HG03060 (cell line): ENCODE measurements at regions not wholly inside any gene's neighbourhood (a gene's known extent, or its start where the extent isn't known, plus 50 kb on each side); places are given as distances from the start of the nearest gene placed in this dataset.
"Not testable (repeated sequence)": the region's sequence is repeated elsewhere in the genome, so short reads cannot be mapped to it uniquely, and the experiment has no call there.

Source experiments
- ATAC-seq: cut with Tn5 transposase; IDR thresholded peaks from one replicate; pipeline ENCODE4 v1.9.1; 2021; ENCODE audit warnings: low read depth, moderate number of reproducible peaks; ENCODE audit not compliant: unreplicated experiment

GRCh38 chr10:28434063-28434462 lies 98.9 kb upstream of the WAC start:
- ATAC-seq = no peak

- no peak for ATAC-seq
These were observed 90.5 kb upstream of the WAC start for GRCh38 chr10:28442403-28442802.

GRCh38 chr10:28444031-28444430 lies 88.9 kb upstream of the WAC start:
- ATAC-seq = no peak

GRCh38 chr10:28445516-28445915 lies 87.4 kb upstream of the WAC start:
- ATAC-seq = no peak

- no peak for ATAC-seq
These were observed 83.5 kb upstream of the WAC start for GRCh38 chr10:28449382-28449781.

GRCh38 chr10:28449926-28450325 lies 83.0 kb upstream of the WAC start:
- no peak for ATAC-seq

- no peak for ATAC-seq
These were observed 79.0 kb upstream of the WAC start for GRCh38 chr10:28453926-28454325.

GRCh38 chr10:28457110-28457509 lies 75.8 kb upstream of the WAC start:
- ATAC-seq = no peak

- ATAC-seq = not testable (repeated sequence)
These were observed 75.0 kb upstream of the WAC start for GRCh38 chr10:28457873-28458272.

- ATAC-seq = no peak
These were observed 73.3 kb upstream of the WAC start for GRCh38 chr10:28459453-28460144.

GRCh38 chr10:28463141-28463540 lies 69.8 kb upstream of the WAC start:
- no peak for ATAC-seq

- ATAC-seq = no peak
These were observed 69.1 kb upstream of the WAC start for GRCh38 chr10:28463676-28464395.

GRCh38 chr10:28467615-28468014 lies 65.3 kb upstream of the WAC start:
- ATAC-seq = no peak

- no peak for ATAC-seq
These were observed 64.0 kb upstream of the WAC start for GRCh38 chr10:28468707-28469483.

- no peak for ATAC-seq
These were observed 61.9 kb upstream of the WAC start for GRCh38 chr10:28470873-28471651.

GRCh38 chr10:28471652-28472050 lies 61.3 kb upstream of the WAC start:
- no peak for ATAC-seq

- no peak for ATAC-seq
These were observed 54.3 kb upstream of the WAC start for GRCh38 chr10:28478646-28479045.

GRCh38 chr10:28479425-28479865 lies 53.5 kb upstream of the WAC start:
- no peak for ATAC-seq

- ATAC-seq = no peak
These were observed 52.8 kb upstream of the WAC start for GRCh38 chr10:28479927-28480627.

GRCh38 chr10:28480628-28480965 lies 52.3 kb upstream of the WAC start:
- no peak for ATAC-seq
